Limb (tissue), 2 donors: ENCODE measurements at regions not wholly inside any gene's neighbourhood (a gene's known extent, or its start where the extent isn't known, plus 50 kb on each side); places are given as distances from the start of the nearest gene placed in this dataset.

Source experiments
- DNase-seq, 2 donors: peaks; one replicate each; pipeline ENCODE4 v3.0.0-alpha.2; 2016; ENCODE audit errors: extremely low spot score in 2 of 2

- DNase-seq = peak in 1 of 2 donors; percentile 45
Measured at GRCh38 chr11:70521475-70522308, 123.4 kb downstream of the CTTN start.

GRCh38 chr11:70522309-70522592 lies 123.9 kb downstream of the CTTN start:
- DNase-seq = peak in 1 of 2 donors; percentile 23

GRCh38 chr11:70522593-70523311 lies 124.4 kb downstream of the CTTN start:
- peak in 1 of 2 donors; percentile 53 for DNase-seq

- peak in 1 of 2 donors; percentile 32 for DNase-seq
Measured at GRCh38 chr11:70523384-70524095, 125.2 kb downstream of the CTTN start.

- DNase-seq = peak in 1 of 2 donors; percentile 31
Measured at GRCh38 chr11:70524096-70524922, 126.0 kb downstream of the CTTN start.

GRCh38 chr11:70525006-70525405 lies 126.7 kb downstream of the CTTN start:
- DNase-seq = no peak

GRCh38 chr11:70525466-70525865 lies 127.1 kb downstream of the CTTN start:
- DNase-seq = no peak

- DNase-seq = peak in 1 of 2 donors; percentile 21
Measured at GRCh38 chr11:70526116-70527045, 128.1 kb downstream of the CTTN start.

- peak in 1 of 2 donors; percentile 25 for DNase-seq
Measured at GRCh38 chr11:70527046-70527395, 128.7 kb downstream of the CTTN start.

- no peak for DNase-seq
Measured at GRCh38 chr11:70527429-70528045, 129.2 kb downstream of the CTTN start.

- peak in 1 of 2 donors; percentile 31 for DNase-seq
Measured at GRCh38 chr11:70528046-70528793, 129.9 kb downstream of the CTTN start.

GRCh38 chr11:70528794-70529580 lies 130.7 kb downstream of the CTTN start:
- DNase-seq = no peak

GRCh38 chr11:70530010-70530409 lies 131.7 kb downstream of the CTTN start:
- DNase-seq = no peak

GRCh38 chr11:70530629-70531185 lies 132.4 kb downstream of the CTTN start:
- no peak for DNase-seq

GRCh38 chr11:70531281-70532065 lies 133.1 kb downstream of the CTTN start:
- DNase-seq = no peak

GRCh38 chr11:70532066-70532440 lies 133.7 kb downstream of the CTTN start:
- peak in 1 of 2 donors; percentile 38 for DNase-seq

GRCh38 chr11:70532731-70533130 lies 134.4 kb downstream of the CTTN start:
- peak in 1 of 2 donors; percentile 33 for DNase-seq
